ENCODE measurements at regions not wholly inside any gene's neighbourhood (a gene's known extent, or its start where the extent isn't known, plus 50 kb on each side); places are given as distances from the start of the nearest gene placed in this dataset.

GRCh38 chr13:61765181-61765742, 349.6 kb upstream of the PCDH20 start:
- Histone ChIP-seq H3K4me1 (ENCODE audit: control insufficient read depth in 1 of 2, insufficient read depth in 2 of 2, low read length in 2 of 2) (no peaks in the 10 kb centered on the region), H3K36me3 (ENCODE audit: control insufficient read depth in 1 of 2, insufficient read depth in 2 of 2, low read length in 2 of 2) (no peaks in the 10 kb centered on the region)

GRCh38 chr13:61761690-61762089, 346.0 kb upstream of the PCDH20 start:
- H3K27ac ChIP-seq (ENCODE audit: low read length), result no peak overlapping the region
- no peak overlapping the region for H3K4me3 ChIP-seq (ENCODE audit: low read depth in 1 of 2, low read length in 2 of 2)
- H3K27me3 ChIP-seq (ENCODE audit: low read depth, low read length), result no peaks in the 10 kb centered on the region
- no peaks in the 10 kb centered on the region for H3K4me1 ChIP-seq (ENCODE audit: control insufficient read depth in 1 of 2, insufficient read depth in 2 of 2, low read length in 2 of 2)
- peaks cover 0 to 3% of the 10 kb centered on the region in 2 donors for H3K9me3 ChIP-seq (ENCODE audit: control insufficient read depth in 1 of 2, low read length in 2 of 2)
- no peaks in the 10 kb centered on the region for H3K36me3 ChIP-seq (ENCODE audit: control insufficient read depth in 1 of 2, insufficient read depth in 2 of 2, low read length in 2 of 2)

More at GRCh38 chr13:61765181-61765742, 349.6 kb upstream of the PCDH20 start:
- Histone ChIP-seq H3K27ac (ENCODE audit: low read length) (no peak overlapping the region), H3K4me3 (ENCODE audit: low read depth in 1 of 2, low read length in 2 of 2) (no peak overlapping the region), H3K9me3 (ENCODE audit: control insufficient read depth in 1 of 2, low read length in 2 of 2) (peaks cover 0 to 7% of the 10 kb centered on the region in 2 donors), H3K27me3 (ENCODE audit: low read depth, low read length) (no peaks in the 10 kb centered on the region)

- Histone ChIP-seq H3K36me3 (ENCODE audit: control insufficient read depth in 1 of 2, insufficient read depth in 2 of 2, low read length in 2 of 2) (no peaks in the 10 kb centered on the region), H3K4me1 (ENCODE audit: control insufficient read depth in 1 of 2, insufficient read depth in 2 of 2, low read length in 2 of 2) (no peaks in the 10 kb centered on the region), H3K4me3 (ENCODE audit: low read depth in 1 of 2, low read length in 2 of 2) (no peak overlapping the region), H3K9me3 (ENCODE audit: control insufficient read depth in 1 of 2, low read length in 2 of 2) (peaks cover 0 to 9% of the 10 kb centered on the region in 2 donors), H3K27me3 (ENCODE audit: low read depth, low read length) (no peaks in the 10 kb centered on the region), H3K27ac (ENCODE audit: low read length) (no peak overlapping the region)
These were observed 344.5 kb upstream of the PCDH20 start for GRCh38 chr13:61760102-61760501.

GRCh38 chr13:61756031-61756430, 340.4 kb upstream of the PCDH20 start:
- H3K4me3 ChIP-seq (ENCODE audit: low read depth in 1 of 2, low read length in 2 of 2), result no peak overlapping the region
- no peaks in the 10 kb centered on the region for H3K4me1 ChIP-seq (ENCODE audit: control insufficient read depth in 1 of 2, insufficient read depth in 2 of 2, low read length in 2 of 2)
- no peaks in the 10 kb centered on the region for H3K27me3 ChIP-seq (ENCODE audit: low read depth, low read length)
- peaks cover 0 to 9% of the 10 kb centered on the region in 2 donors for H3K9me3 ChIP-seq (ENCODE audit: control insufficient read depth in 1 of 2, low read length in 2 of 2)
- no peaks in the 10 kb centered on the region for H3K36me3 ChIP-seq (ENCODE audit: control insufficient read depth in 1 of 2, insufficient read depth in 2 of 2, low read length in 2 of 2)
- H3K27ac ChIP-seq (ENCODE audit: low read length), result no peak overlapping the region

- Histone ChIP-seq H3K4me1 (ENCODE audit: control insufficient read depth in 1 of 2, insufficient read depth in 2 of 2, low read length in 2 of 2) (no peaks in the 10 kb centered on the region), H3K36me3 (ENCODE audit: control insufficient read depth in 1 of 2, insufficient read depth in 2 of 2, low read length in 2 of 2) (no peaks in the 10 kb centered on the region), H3K9me3 (ENCODE audit: control insufficient read depth in 1 of 2, low read length in 2 of 2) (peaks cover 0 to 3% of the 10 kb centered on the region in 2 donors), H3K27me3 (ENCODE audit: low read depth, low read length) (no peaks in the 10 kb centered on the region), H3K27ac (ENCODE audit: low read length) (no peak overlapping the region), H3K4me3 (ENCODE audit: low read depth in 1 of 2, low read length in 2 of 2) (no peak overlapping the region)
These were observed 335.4 kb upstream of the PCDH20 start for GRCh38 chr13:61751039-61751438.

- H3K9me3 ChIP-seq (ENCODE audit: control insufficient read depth in 1 of 2, low read length in 2 of 2), result no peaks in the 10 kb centered on the region
- no peak overlapping the region for H3K27ac ChIP-seq (ENCODE audit: low read length)
- H3K4me3 ChIP-seq (ENCODE audit: low read depth in 1 of 2, low read length in 2 of 2), result no peak overlapping the region
- no peaks in the 10 kb centered on the region for H3K27me3 ChIP-seq (ENCODE audit: low read depth, low read length)
- H3K4me1 ChIP-seq (ENCODE audit: control insufficient read depth in 1 of 2, insufficient read depth in 2 of 2, low read length in 2 of 2), result no peaks in the 10 kb centered on the region
- H3K36me3 ChIP-seq (ENCODE audit: control insufficient read depth in 1 of 2, insufficient read depth in 2 of 2, low read length in 2 of 2), result no peaks in the 10 kb centered on the region
These were observed 322.6 kb upstream of the PCDH20 start for GRCh38 chr13:61738236-61738750.

GRCh38 chr13:61734683-61735082, 319.0 kb upstream of the PCDH20 start:
- Histone ChIP-seq H3K27me3 (ENCODE audit: low read depth, low read length) (no peaks in the 10 kb centered on the region), H3K36me3 (ENCODE audit: control insufficient read depth in 1 of 2, insufficient read depth in 2 of 2, low read length in 2 of 2) (no peaks in the 10 kb centered on the region)

GRCh38 chr13:61728471-61728870, 312.8 kb upstream of the PCDH20 start:
- no peaks in the 10 kb centered on the region for H3K27me3 ChIP-seq (ENCODE audit: low read depth, low read length)
- H3K27ac ChIP-seq (ENCODE audit: low read length), result no peak overlapping the region
- no peak overlapping the region for H3K4me3 ChIP-seq (ENCODE audit: low read depth in 1 of 2, low read length in 2 of 2)
- no peaks in the 10 kb centered on the region for H3K36me3 ChIP-seq (ENCODE audit: control insufficient read depth in 1 of 2, insufficient read depth in 2 of 2, low read length in 2 of 2)
- H3K9me3 ChIP-seq (ENCODE audit: control insufficient read depth in 1 of 2, low read length in 2 of 2), result no peaks in the 10 kb centered on the region
- peaks cover 0 to 12% of the 10 kb centered on the region in 2 donors for H3K4me1 ChIP-seq (ENCODE audit: control insufficient read depth in 1 of 2, insufficient read depth in 2 of 2, low read length in 2 of 2)

More at GRCh38 chr13:61734683-61735082, 319.0 kb upstream of the PCDH20 start:
- no peak overlapping the region for H3K27ac ChIP-seq (ENCODE audit: low read length)
- no peaks in the 10 kb centered on the region for H3K4me1 ChIP-seq (ENCODE audit: control insufficient read depth in 1 of 2, insufficient read depth in 2 of 2, low read length in 2 of 2)
- no peak overlapping the region for H3K4me3 ChIP-seq (ENCODE audit: low read depth in 1 of 2, low read length in 2 of 2)
- no peaks in the 10 kb centered on the region for H3K9me3 ChIP-seq (ENCODE audit: control insufficient read depth in 1 of 2, low read length in 2 of 2)

GRCh38 chr13:61727767-61728166, 312.1 kb upstream of the PCDH20 start:
- no peaks in the 10 kb centered on the region for H3K27me3 ChIP-seq (ENCODE audit: low read depth, low read length)
- no peak overlapping the region for H3K4me3 ChIP-seq (ENCODE audit: low read depth in 1 of 2, low read length in 2 of 2)
- H3K36me3 ChIP-seq (ENCODE audit: control insufficient read depth in 1 of 2, insufficient read depth in 2 of 2, low read length in 2 of 2), result no peaks in the 10 kb centered on the region
- H3K9me3 ChIP-seq (ENCODE audit: control insufficient read depth in 1 of 2, low read length in 2 of 2), result no peaks in the 10 kb centered on the region
- H3K27ac ChIP-seq (ENCODE audit: low read length), result no peak overlapping the region
- H3K4me1 ChIP-seq (ENCODE audit: control insufficient read depth in 1 of 2, insufficient read depth in 2 of 2, low read length in 2 of 2), result peaks cover 0 to 12% of the 10 kb centered on the region in 2 donors

- H3K9me3 ChIP-seq (ENCODE audit: control insufficient read depth in 1 of 2, low read length in 2 of 2), result no peaks in the 10 kb centered on the region
- peaks cover 0 to 12% of the 10 kb centered on the region in 2 donors for H3K4me1 ChIP-seq (ENCODE audit: control insufficient read depth in 1 of 2, insufficient read depth in 2 of 2, low read length in 2 of 2)
- H3K36me3 ChIP-seq (ENCODE audit: control insufficient read depth in 1 of 2, insufficient read depth in 2 of 2, low read length in 2 of 2), result no peaks in the 10 kb centered on the region
- H3K27ac ChIP-seq (ENCODE audit: low read length), result no peak overlapping the region
- no peak overlapping the region for H3K4me3 ChIP-seq (ENCODE audit: low read depth in 1 of 2, low read length in 2 of 2)
- H3K27me3 ChIP-seq (ENCODE audit: low read depth, low read length), result no peaks in the 10 kb centered on the region
These were observed 310.2 kb upstream of the PCDH20 start for GRCh38 chr13:61725806-61726205.

- Histone ChIP-seq H3K4me3 (ENCODE audit: low read depth in 1 of 2, low read length in 2 of 2) (no peak overlapping the region), H3K4me1 (ENCODE audit: control insufficient read depth in 1 of 2, insufficient read depth in 2 of 2, low read length in 2 of 2) (no peaks in the 10 kb centered on the region), H3K27me3 (ENCODE audit: low read depth, low read length) (no peaks in the 10 kb centered on the region), H3K27ac (ENCODE audit: low read length) (no peak overlapping the region), H3K9me3 (ENCODE audit: control insufficient read depth in 1 of 2, low read length in 2 of 2) (no peaks in the 10 kb centered on the region), H3K36me3 (ENCODE audit: control insufficient read depth in 1 of 2, insufficient read depth in 2 of 2, low read length in 2 of 2) (no peaks in the 10 kb centered on the region)
These were observed 306.5 kb upstream of the PCDH20 start for GRCh38 chr13:61722119-61722518.

GRCh38 chr13:61712621-61713020, 297.0 kb upstream of the PCDH20 start:
- H3K4me1 ChIP-seq (ENCODE audit: control insufficient read depth in 1 of 2, insufficient read depth in 2 of 2, low read length in 2 of 2), result no peaks in the 10 kb centered on the region
- no peak overlapping the region for H3K27ac ChIP-seq (ENCODE audit: low read length)
- no peaks in the 10 kb centered on the region for H3K27me3 ChIP-seq (ENCODE audit: low read depth, low read length)
- H3K9me3 ChIP-seq (ENCODE audit: control insufficient read depth in 1 of 2, low read length in 2 of 2), result no peaks in the 10 kb centered on the region
- no peaks in the 10 kb centered on the region for H3K36me3 ChIP-seq (ENCODE audit: control insufficient read depth in 1 of 2, insufficient read depth in 2 of 2, low read length in 2 of 2)
- H3K4me3 ChIP-seq (ENCODE audit: low read depth in 1 of 2, low read length in 2 of 2), result no peak overlapping the region

Data from muscle layer of duodenum (tissue), 2 donors.